Lung (tissue), 11 donors: ENCODE measurements at regions not wholly inside any gene's neighbourhood (a gene's known extent, or its start where the extent isn't known, plus 50 kb on each side); places are given as distances from the start of the nearest gene placed in this dataset.
A peak's percentile ranks its signal among the peaks of the same experiment; 100 is the strongest.

Experiments used
- ATAC-seq: fragments of 200-7000 bp; cut with Tn5 transposase; one replicate; pipeline ENCODE4 v1.9.1; 2020; ENCODE audit warnings: moderate number of reproducible peaks; ENCODE audit not compliant: insufficient read depth, low FRiP score
- DNase-seq, 3 donors: peaks; one replicate each; pipeline ENCODE4 v3.0.0-alpha.2; 2013 to 2017
- H3K27ac ChIP-seq, 2 donors: one replicate each; pipeline ENCODE4 v1.5.1; 2013; ENCODE audit warnings: mild to moderate bottlenecking in 2 of 2, moderate library complexity in 2 of 2, control low read depth in 1 of 2, inconsistent platforms in 1 of 2, low read depth in 1 of 2, low read length in 1 of 2
- H3K27me3 ChIP-seq, 3 donors: one replicate each; pipeline ENCODE4 v1.5.1; 2013; ENCODE audit warnings: low read length in 2 of 3; ENCODE audit not compliant: control insufficient read depth in 3 of 3, insufficient read depth in 3 of 3
- H3K36me3 ChIP-seq, 4 donors: one replicate each; pipeline ENCODE4 v1.5.1; 2013; ENCODE audit warnings: low read length in 4 of 4, mild to moderate bottlenecking in 1 of 4, moderate library complexity in 1 of 4; ENCODE audit not compliant: control insufficient read depth in 4 of 4, insufficient read depth in 4 of 4
- H3K4me1 ChIP-seq, 5 donors: one replicate each; pipeline ENCODE4 v1.5.1; 2013; ENCODE audit warnings: low read length in 5 of 5, mild to moderate bottlenecking in 2 of 5, moderate library complexity in 1 of 5; ENCODE audit not compliant: control insufficient read depth in 5 of 5, insufficient read depth in 5 of 5
- H3K4me3 ChIP-seq: one replicate; pipeline ENCODE4 v1.5.1; 2013; ENCODE audit warnings: mild to moderate bottlenecking, control low read depth, moderate library complexity
- H3K9ac ChIP-seq, 2 donors: one replicate each; pipeline ENCODE4 v1.5.1; 2013; ENCODE audit warnings: low read length in 2 of 2, control low read depth in 1 of 2; ENCODE audit not compliant: insufficient read depth in 1 of 2
- H3K9me3 ChIP-seq, 4 donors: one replicate each; pipeline ENCODE4 v1.5.1; 2013; ENCODE audit warnings: low read length in 3 of 4, mild to moderate bottlenecking in 1 of 4, moderate library complexity in 1 of 4; ENCODE audit not compliant: control insufficient read depth in 4 of 4, insufficient read depth in 3 of 4
- WGBS, 2 donors: extraction: QIAGEN DNeasy Blood & Tissue Kit; methylation state at CpG; one replicate each; pipeline ENCODE4 v1.1.7; 2013; 5-methylcytosine and 5-hydroxymethylcytosine counted together
- TF ChIP-seq, protein P1 (sequence below): IDR thresholded peaks from 2 replicates; pipeline ENCODE4 v1.5.1; 2012; ENCODE audit warnings: mild to moderate bottlenecking; ENCODE audit errors: control extremely low read depth, extremely low read depth
- donor health status: control.
- donor health status: control.
- donor health status: Bipolar disorder and iron deficiency.
- donor health status: healthy.
- donor health status: DM: yes; HTN: yes; CAD: no.

- Histone ChIP-seq H3K4me3 (no peak overlapping the region), H3K4me1 (peaks cover 0 to 17% (median 0%) of the 10 kb centered on the region in 5 donors), H3K36me3 (no peaks in the 10 kb centered on the region), H3K27ac (no peak overlapping the region), H3K9ac (no peak overlapping the region), H3K27me3 (no peaks in the 10 kb centered on the region), H3K9me3 (peaks cover 0 to 4% (median 0%) of the 10 kb centered on the region in 4 donors)
- DNase-seq = no peak
- ATAC-seq = no peak
- WGBS, 2 donors = 70 to 71% methylated on average over 6 of the region's 6 CpGs
- TF ChIP-seq, protein P1, sequence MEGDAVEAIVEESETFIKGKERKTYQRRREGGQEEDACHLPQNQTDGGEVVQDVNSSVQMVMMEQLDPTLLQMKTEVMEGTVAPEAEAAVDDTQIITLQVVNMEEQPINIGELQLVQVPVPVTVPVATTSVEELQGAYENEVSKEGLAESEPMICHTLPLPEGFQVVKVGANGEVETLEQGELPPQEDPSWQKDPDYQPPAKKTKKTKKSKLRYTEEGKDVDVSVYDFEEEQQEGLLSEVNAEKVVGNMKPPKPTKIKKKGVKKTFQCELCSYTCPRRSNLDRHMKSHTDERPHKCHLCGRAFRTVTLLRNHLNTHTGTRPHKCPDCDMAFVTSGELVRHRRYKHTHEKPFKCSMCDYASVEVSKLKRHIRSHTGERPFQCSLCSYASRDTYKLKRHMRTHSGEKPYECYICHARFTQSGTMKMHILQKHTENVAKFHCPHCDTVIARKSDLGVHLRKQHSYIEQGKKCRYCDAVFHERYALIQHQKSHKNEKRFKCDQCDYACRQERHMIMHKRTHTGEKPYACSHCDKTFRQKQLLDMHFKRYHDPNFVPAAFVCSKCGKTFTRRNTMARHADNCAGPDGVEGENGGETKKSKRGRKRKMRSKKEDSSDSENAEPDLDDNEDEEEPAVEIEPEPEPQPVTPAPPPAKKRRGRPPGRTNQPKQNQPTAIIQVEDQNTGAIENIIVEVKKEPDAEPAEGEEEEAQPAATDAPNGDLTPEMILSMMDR = no peak
These were observed 547.6 kb downstream of the BUD13 start for GRCh38 chr11:116225236-116225635.

GRCh38 chr11:116224889-116225200 lies 547.9 kb downstream of the BUD13 start:
- no peaks in the 10 kb centered on the region for H3K36me3 ChIP-seq
- 61 to 72% methylated on average over 5 of the region's 5 CpGs for WGBS, 2 donors
- no peak overlapping the region for H3K9ac ChIP-seq
- H3K27me3 ChIP-seq = no peaks in the 10 kb centered on the region
- DNase-seq (no peak), ATAC-seq (no peak)
- H3K27ac ChIP-seq = no peak overlapping the region
- peaks cover 0 to 4% (median 0%) of the 10 kb centered on the region in 4 donors for H3K9me3 ChIP-seq
- TF ChIP-seq, protein P1 = no peak
- H3K4me3 ChIP-seq = no peak overlapping the region
- peaks cover 0 to 17% (median 0%) of the 10 kb centered on the region in 5 donors for H3K4me1 ChIP-seq

DNA sequence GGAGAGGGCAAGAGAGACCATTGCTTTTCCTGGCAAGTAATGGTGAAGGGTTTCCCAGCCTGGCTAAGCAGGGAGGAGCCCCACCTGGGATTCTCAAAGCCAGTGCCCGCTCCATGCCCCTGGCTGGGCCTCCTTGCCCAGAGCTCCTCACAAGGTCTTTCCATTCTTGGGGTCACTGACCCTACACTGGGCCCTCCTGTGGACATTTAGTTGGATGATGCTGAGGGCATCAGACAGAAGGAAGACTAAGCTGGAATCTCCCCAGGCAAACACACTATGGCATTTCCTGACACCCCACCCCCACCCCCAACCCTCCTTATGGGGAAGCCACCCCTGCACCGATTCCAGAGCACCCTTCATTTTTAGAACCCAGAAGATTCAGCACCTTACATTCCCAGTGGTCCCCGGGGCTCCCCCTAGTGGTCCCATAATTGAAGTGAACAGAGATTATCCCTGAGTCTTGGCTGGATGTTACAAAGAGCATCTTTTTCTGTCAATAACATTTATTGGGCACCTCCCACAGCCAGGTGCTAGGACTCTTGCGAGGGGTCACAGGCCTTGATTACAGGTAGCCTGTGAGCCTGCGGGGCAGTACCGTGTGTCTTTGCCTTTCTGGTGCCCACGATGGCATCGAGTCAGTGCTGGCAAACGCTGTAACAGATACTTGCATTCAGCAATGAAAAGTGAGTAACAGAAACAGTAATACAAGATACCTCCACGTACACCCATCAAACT lies 548.5 kb downstream of the BUD13 start:
- TF ChIP-seq, protein P1 = peak; percentile 42
- Histone ChIP-seq H3K9ac (no peak overlapping the region), H3K4me3 (no peak overlapping the region), H3K36me3 (no peaks in the 10 kb centered on the region), H3K27ac (no peak overlapping the region), H3K4me1 (peaks cover 0 to 14% (median 0%) of the 10 kb centered on the region in 5 donors), H3K9me3 (peaks cover 0 to 4% (median 0%) of the 10 kb centered on the region in 4 donors), H3K27me3 (no peaks in the 10 kb centered on the region)
- ATAC-seq = no peak
- WGBS, 2 donors = 48 to 52% methylated on average over 10 of the region's 10 CpGs
- peak; percentile 48 to 52 (median 51) for DNase-seq
